ENCODE measurements at regions not wholly inside any gene's neighbourhood (a gene's known extent, or its start where the extent isn't known, plus 50 kb on each side); places are given as distances from the start of the nearest gene placed in this dataset.
A peak's percentile ranks its signal among the peaks of the same experiment; 100 is the strongest.
"Not testable (repeated sequence)": the region's sequence is repeated elsewhere in the genome, so short reads cannot be mapped to it uniquely, and the experiment has no call there.

DNA sequence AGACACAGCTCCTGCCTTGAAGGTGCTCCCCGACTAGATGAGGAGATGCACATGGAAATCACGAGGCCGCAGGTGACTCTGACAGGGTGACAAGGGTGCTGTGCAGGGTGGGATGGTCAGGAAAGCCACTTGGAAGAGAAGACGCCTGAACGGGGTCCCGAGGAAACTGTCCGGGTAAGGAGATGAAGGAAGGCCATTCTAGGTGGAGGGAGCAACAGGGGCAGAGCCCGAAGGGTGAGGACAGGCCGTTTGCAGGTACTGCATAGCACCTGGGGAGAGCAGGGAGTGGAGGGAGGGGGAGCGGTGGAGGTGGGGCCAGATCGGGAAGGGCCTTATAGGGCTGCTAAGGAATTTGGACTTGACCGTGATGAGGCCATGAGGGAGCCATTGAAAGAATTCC is 105.6 kb upstream of the DLG1 start:
- DNase-seq: no peak

DNA sequence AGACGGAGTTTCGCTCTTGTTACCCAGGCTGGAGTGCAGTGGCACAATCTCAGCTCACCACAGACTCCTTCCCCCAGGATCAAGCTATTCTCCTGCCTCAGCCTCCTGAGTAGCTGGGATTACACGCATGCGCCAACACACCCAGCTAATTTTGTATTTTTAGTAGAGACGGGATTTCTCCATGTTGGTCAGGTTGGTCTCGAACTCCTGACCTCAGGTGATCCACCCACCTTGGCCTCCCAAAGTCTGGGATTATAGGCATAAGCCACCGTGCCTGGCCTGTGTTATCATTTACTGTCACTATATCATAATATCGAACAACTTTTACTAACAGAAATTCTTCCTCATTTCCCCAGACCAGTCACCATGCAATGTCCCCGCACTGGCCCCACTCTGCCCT is 104.0 kb upstream of the DLG1 start:
- DNase-seq: not testable (repeated sequence)

DNA sequence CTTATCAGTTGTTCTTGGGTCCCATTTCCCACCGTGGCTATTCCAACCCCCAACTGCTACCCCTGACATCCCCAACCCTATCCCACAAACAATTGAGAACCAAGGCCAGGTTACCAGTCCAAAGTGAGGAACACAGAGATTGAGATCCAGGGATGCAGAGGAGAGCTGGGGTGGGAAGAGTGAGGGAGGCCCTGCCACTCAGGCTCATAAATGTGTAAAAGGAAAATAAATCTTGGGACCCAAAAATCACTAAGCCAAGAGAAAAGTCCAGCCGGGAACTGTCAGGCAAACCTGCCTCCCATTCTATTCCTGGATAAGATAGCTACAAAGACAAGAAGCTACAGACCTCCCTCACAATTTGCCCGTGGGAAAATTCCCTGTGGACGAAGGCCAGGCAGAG is 101.1 kb upstream of the DLG1 start:
- no peak for DNase-seq

DNA sequence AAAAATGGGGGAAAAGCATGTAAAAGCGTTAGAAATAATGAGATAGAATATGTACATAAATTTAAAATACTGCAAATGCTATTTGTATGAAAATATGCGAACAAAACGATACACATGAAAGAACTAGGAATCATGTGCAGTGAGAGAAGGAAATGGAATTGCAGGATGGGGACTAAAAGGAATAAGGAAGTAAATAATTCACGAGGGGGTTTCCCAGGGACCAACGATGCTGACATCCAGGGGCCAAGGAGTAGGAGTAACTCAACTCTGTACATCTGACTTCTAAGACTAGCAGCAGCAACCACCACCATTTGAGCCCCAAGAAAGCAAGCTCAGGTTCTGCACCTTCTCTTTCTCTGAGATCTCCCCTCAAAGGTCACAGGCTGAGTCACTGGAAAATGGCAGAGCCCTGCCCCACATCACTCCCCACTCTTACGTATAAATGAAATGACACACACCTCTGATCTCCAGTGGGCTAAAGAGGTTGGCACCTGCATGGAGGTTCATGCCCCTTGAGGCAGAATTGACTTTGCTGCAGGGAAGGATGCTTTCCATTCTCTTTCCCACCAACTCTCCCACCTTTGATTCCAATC is 100.0 kb upstream of the DLG1 start:
- DNase-seq: peak in 1 of 2 experiments; percentile 34

DNA sequence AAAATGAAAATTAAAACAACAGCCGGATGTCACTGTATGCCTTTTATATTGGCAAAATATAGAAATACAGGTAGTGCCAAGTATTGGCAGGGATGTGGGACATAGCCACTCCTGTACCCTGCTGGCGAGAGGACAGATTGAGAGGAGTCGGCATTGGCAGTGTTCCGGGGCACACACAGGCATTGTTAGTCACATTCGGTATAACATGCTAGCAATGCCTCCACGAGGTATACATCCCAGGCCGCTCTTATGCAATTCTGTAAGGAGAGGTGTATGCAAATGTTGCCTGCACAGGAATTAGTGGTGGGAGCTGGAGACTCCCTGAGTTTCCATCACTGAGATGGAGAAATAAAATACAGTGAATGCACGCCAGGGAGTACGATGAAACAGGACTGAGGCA is 99.4 kb upstream of the DLG1 start:
- no peak for DNase-seq

DNA sequence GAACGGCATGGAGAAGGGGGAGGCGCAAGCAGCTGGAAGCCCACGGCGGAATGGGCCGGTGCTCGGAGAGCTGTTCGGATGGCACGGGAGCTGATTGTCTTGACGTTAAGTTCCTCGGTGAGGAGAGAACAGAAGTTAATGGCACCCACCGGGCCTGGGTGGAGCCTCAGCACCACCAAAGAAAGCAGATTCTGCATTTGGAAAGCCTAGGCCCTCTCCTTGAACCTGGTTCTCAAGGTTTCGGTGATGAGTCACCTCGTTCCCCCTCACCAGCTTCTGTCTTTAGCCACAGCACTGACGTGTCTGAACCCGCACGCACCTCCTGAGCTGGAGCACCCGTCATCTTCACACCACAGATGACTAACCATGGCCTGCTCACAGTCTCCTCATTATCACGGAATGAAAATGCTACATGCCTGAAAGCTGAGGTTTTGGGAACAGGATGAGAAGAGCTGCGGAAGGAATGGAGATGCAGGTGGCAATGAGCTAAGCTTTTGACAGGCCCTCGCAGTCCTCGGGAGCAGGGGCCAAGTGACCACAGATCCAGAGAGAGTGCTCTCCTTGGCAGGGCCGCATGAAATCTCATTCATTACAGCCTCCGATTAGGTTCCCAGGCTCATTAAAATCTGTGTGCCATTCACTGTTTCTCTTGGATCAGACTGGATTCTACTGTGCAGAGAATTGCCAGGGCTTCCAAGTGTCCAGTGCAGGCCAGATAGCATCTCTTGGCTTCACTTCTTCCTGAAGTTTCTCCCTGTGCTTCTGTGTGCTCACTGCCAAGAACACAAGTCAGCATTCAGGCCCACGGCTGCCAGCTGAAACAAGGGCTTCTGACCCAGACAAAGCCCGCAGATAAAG is 96.3 kb upstream of the DLG1 start:
- peak; percentile 14 to 38 for DNase-seq

DNA sequence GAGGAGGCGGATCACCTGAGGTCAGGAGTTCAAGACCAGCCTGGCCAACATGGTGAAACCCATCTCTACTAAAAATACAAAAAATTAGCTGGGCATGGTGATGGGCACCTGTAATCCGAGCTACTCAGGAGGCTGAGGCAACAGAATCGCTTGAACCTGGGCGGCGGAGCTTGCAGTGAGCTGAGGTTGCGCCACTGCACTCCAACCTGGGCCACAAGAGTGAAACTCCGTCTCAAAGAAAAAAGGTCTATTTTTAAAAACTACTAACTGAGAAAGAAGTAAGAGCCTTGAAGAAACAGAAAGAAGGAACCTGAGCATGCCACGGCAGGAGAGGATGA is 95.7 kb upstream of the DLG1 start:
- DNase-seq: not testable (repeated sequence)

DNA sequence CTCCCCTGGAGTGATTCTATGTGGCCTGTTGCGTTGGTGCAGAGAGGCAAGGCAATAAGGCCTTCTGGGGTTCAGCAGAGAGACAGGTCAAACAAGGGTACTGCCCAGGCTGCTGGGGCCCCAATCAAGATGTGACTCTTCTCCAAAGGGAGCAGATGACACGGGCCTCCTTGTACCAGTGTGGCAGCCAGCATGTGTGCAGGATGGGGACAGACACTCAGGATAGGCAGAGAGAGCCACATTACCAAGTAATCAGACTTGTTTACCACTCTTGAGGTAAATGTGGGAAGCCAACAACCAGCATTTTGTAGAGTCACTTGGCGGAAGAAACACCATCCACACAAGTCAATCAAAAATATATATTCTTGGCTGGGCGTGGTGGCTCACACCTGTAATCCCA is 95.3 kb upstream of the DLG1 start:
- no peak for DNase-seq

DNA sequence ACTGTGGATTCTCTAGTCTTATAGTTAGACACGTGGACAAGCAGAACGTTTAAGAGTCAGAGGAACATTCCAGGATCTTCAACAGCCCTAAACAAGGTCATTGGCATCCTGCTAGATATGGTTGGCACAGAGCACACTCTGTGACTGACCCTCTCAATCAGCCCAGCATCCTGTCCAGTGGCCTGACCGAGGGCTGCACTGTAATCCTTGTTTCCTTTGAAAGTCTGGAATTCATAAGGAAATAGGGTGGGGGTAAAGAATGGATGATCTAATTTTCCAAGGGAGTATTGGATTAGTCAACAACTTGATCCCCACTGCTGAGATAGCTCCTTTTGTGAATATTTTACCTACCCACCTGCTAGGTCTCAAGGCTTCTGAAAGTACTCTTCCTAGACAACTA is 94.5 kb upstream of the DLG1 start:
- DNase-seq: no peak

DNA sequence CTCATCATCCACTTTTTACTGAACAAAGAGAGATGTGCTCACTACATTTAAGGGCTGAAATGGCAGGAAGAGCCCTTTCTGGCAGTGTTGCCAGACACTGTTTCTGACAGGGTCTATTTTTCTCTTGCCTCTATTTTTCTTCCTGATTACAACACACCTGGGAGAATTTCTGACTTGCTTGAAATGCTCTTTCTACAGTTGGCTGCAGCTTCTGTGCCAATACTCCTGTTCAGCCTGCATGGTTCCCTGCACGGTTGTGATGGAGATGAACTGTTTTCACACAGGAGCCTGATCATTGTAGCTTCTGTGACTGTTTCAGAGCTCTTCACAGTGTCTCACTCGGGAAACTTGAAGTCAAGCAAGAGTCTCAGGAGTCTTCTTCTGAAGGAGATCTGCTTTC is 83.0 kb upstream of the DLG1 start:
- DNase-seq: no peak

DNA sequence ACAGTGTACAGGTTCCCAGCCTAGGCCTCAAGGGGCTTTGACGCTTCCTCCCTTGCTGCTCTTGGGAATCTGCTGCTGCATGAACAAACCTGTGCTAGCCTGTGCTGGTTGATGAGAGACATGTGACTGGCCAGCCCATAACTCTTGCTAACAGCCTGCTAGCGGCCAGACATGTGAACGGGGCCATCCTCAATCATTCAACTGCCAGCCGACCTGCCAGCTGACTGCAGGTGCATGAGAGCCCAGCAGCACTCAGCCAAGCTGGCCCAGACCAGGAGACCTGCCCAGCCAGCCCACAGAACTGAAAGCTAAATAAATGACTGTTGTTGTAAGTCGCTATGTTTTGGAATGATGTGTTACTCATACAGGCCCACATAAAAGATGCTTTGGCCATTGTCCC is 82.4 kb upstream of the DLG1 start:
- no peak for DNase-seq

DNA sequence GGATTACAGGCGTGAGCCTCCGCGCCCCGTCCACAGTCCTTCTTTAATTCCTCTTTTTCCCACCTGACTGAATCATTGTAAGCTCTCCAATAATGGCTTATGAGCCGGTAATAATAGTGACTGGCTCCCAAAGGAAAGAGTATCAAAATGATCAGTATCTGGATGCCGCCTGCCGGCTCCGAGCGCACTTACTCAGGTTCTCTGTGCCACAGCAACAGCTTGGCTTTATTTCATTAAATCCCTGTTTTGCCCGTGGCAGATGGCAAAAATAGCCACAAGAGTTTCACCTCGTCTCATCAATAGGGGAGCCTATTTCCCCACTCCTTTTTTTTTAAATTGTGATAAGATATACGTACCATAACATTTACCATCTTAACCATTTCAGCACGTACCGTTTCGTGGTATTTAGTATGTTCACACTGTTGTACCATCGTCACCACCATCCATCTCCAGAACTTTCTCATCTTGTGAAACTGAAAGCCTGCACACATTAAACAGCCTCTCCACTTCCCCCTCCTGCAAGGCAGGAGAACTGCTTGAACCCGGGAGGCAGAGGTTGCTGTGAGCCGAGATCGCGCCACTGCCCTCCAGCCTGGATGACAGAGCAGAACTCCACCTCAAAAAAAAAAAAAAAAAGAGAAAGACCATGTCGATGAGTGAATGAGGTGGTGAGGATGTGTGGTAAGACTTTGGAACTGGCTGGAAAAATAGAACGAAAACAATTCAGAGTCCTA is 80.7 kb upstream of the DLG1 start:
- no peak for DNase-seq

DNA sequence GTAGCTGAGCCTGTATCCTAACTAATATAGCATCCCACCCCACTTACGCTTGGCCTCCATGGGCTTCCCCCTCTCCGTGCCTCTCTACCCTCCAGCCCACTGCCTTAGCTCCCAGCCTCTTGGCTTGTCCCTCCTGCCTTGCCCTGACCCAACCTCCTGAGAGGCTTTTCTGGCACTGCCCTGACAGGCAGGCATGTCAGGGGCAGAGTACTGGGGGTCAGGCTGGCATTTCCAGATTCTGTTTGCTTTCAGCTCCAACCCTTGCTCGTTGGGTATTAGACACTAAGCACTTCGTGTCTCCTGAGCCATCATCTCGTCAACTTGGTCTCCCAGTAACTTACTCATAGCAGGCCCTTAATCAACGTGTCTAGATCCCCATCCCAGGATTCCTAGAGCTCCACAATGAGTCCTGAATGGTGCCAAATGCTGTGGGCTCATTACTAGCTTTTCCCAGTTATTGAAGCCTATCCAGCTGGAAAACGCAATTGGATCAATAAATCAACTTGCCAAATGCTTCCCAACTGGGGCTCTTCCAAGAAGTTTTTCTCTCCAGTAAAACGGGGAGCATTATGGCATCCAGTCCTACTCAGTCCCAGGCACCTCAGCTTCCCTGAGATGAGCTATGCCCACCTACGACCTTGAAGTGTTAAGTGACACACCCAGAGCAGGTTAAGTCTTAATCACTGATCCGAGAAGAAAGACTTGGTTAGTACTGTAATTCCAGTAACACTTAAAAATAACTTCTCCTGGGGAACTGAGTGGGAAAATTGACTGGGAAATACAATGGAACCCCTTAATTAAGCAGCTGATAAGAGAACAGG is 78.5 kb upstream of the DLG1 start:
- no peak for DNase-seq

DNA sequence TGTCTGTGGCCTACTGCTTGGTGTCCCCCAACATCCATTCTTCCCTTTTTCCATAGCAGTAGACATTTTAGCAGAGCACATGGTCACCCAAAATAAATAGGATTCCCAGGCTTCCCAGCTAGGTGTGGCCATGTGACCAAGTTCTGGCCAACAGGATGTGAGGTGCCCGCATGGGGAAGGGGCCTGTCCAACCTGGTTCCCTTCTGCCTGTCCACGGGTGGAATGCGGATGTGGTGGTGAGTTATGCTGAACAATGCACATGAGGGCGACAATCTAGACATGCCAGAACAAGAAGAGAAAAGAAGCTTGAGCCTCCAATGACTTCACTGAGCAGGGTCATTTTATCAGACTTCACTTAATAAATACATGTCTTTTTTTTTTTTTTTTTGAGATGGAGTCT is 77.6 kb upstream of the DLG1 start:
- no peak for DNase-seq

DNA sequence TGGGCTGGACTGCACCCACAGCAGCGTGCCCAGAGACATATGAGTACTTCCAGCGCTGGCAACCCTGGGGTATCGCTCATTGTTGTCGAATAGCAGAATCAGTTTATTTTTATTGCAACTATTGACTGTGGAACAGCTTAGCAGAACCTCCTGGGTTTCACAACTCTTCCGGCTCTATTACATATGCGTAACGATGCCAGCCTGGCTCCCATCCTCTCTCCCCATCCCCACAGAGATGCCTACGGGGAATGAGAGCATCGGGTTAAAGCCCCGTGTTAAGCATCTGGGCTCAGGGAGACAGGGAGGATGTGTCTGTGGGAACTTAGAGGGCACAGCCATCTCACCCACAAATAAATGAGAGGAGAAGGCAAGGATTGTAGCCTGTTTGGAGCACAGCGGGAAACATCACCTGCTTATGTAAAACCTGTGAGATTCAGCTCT is 76.6 kb upstream of the DLG1 start:
- DNase-seq: no peak

DNA sequence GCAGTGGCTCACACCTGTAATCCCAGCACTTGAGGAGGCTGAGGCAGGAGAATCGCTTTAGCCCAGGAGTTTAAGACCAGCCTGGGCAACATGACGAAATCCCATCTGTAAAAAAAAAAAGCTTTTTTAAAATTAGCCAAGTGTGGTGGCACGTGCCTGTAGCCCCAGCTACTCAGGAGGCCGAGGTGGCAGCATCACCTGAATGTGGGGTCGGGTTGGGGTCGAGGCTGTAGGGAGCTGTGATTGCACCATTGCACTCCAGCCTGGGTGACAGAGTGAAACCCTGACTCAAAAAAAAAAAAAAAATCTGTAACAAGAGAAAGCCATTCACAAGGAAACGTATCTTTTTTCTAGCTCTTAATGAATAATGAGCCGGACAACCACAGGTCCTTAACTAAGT is 74.7 kb upstream of the DLG1 start:
- no peak for DNase-seq

DNA sequence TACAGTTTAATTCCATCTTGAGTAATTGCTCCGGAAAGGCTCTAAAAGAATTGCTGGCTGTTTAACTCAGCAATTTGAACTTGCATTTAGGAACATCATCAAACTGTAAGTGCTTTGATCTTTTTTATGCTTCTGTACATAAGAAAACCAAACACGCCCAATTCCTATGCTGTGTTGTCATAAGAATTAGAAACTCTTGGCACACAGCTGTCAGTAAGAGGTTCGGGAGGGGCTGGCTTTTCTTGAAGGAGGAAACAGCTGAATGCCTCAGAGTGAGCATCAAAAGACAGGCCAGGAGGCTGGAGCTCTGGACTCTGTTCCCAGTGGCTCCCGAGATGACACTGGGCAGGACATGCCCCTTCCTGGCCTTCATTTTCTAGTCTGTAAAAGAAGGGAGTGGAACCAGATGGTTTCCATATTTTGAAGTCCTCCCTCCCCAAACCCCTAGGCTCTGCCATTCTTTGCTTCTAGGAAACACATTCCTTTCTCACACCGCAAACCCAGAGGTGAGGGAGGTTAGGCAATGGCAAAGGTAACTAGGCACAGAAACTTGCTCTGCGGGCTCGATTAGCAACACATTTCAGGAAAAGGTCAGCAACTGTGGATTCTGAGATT is 73.7 kb upstream of the DLG1 start:
- DNase-seq: no peak

DNA sequence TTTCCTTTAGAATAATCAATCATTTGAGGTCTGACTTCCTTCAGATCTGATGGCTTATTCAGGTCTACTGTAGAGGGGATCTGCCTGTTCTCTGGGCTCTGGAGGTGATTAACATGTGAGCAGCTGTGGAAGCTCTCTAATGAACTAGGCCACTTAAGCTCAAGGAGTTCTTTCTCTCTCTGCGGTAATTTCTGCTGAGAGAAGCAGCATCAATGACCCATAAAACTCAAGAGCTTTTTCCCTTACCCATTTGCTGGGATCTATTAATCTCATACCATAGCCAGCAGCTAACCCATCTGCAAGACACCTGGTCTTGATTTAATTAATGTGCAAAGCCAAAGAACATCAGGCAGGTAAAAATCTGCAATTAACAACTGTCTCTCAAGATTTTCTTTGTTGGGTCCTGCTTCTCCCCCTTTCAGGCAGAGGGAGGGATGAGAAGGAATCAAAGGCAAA is 73.2 kb upstream of the DLG1 start:
- no peak for DNase-seq

DNA sequence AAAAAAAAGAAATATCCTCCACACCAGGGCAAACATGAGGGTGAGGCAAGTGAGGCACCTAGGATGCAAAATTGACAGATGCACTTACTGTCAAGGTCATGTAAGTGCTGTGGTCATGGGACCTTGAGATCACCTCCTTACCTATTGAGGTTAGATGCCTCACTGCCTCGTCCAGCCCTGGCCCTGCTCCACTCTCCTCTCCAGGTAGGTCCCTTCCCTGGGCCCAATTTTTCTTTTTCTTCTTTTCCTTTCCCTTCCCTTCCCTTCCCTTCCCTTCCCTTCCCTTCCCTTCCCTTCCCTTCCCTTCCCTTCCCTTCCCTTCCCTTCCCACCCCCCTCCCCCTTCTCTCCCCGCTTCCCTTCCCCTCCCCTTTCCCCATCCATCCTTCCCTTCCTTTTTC is 71.1 kb upstream of the DLG1 start:
- DNase-seq: no peak

DNA sequence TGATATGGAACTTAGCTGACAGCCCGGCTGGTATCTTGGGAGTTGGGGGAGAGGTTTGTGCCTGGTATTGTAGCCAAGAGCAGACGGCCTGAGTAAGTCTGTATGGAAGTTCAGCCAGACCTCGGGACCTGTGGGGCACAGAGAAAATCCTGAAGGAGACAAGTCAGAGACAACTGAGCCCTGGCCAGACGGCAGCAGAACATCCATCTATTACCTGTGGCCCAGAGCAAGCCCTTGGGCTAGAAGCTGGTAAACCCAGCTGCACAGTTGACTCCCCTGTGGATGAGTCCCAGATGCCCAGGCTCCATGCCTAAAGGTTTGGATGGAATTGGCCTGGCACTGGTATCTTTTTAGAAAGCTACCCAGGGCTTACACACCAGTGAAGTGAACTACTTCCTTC is 70.4 kb upstream of the DLG1 start:
- DNase-seq: no peak

DNA sequence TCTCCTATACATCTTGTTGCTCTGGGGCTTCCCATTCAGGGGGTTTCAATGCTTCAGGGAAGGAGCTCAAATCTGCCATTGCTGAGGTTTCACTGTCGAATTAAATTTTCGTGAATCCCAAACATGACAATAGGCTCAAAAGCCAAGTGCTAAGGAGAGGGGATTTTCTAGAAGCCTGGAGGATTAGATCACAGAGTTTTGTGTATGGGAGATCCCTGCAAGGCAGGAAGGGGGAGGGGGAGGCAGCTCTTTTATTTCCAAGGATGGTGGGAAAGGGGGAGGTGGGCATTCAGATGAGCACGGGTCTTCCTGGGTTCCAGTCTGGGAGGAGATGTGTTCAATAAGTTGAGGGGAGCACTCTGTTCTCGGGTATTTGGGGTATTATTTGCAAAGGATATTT is 69.9 kb upstream of the DLG1 start:
- no peak for DNase-seq

DNA sequence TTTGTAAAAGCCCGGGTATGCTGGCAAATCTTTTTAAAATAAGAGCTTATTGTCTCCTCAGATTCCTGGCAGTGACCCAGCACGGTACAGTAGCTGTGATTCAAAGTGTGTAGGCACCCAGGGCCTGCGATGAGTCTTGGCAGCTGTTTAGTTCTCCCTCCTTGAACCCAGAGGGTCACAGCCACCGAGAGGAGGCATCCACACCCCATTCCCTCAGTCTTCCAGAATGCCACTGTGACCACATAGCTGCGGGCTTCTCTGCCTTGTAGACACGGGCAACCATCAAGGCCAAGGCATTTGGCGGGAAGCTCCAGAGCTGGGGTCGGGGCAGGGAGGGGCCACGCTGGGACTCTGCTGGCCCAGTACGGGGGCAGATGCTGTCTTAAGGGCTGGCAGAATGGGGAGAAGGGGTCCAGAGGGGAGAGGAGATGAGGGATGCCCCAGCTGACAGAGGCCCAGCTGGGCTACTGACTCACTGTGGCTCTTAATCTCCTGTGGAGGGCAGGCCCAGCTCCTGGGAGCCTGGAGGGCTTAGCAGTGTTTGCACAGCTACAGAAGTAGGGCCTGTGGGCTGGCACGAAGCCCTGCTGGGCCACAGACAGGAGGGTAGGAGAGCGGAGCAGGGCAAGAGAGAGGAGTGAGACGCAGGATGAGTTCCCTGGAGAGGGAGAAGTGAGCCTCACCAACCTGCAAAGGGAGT is 68.8 kb upstream of the DLG1 start:
- no peak for DNase-seq
